NT2/D1 (cell line): ENCODE measurements at regions not wholly inside any gene's neighbourhood (a gene's known extent, or its start where the extent isn't known, plus 50 kb on each side); places are given as distances from the start of the nearest gene placed in this dataset.

ENCODE experiments used
- SUZ12 ChIP-seq: IDR thresholded peaks from 2 replicates; pipeline ENCODE4 v1.6.1; 2011; ENCODE audit not compliant: insufficient read length, insufficient read depth; ENCODE audit errors: extremely low read depth
- YY1 ChIP-seq: IDR thresholded peaks from 2 replicates; pipeline ENCODE4 v1.6.1; 2011; ENCODE audit not compliant: insufficient read length, insufficient read depth
- ZNF274 ChIP-seq: IDR thresholded peaks from 2 replicates; pipeline ENCODE4 v1.6.1; 2011; ENCODE audit warnings: mild to moderate bottlenecking, low read depth, low read length

GRCh38 chr18:25705650-25706049, 353.7 kb upstream of the ZNF521 start:
- TF ChIP-seq SUZ12 (no peak), ZNF274 (no peak), YY1 (no peak)
